ENCODE measurements at regions not wholly inside any gene's neighbourhood (a gene's known extent, or its start where the extent isn't known, plus 50 kb on each side); places are given as distances from the start of the nearest gene placed in this dataset.

DNA sequence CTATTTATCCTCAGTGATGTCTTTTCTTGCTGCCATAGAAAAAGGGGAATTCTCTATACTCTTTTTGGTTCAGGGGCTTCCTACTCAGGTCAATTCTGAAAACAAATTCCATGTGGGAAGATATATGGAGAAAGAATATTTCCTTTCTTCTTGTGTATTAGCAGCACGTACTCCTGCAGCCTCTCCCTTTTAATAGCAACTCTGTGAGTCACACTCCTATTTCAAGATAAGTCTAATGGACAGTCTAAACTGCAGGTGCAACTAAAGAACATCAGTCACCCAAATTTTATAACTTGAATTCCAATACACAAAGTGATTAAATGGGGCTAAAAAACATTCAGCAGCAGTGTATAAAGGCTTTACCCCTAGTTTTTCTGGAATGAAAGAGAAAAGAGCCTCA is 942.2 kb downstream of the CNTNAP5 start:
- TF ChIP-seq, protein P1, sequence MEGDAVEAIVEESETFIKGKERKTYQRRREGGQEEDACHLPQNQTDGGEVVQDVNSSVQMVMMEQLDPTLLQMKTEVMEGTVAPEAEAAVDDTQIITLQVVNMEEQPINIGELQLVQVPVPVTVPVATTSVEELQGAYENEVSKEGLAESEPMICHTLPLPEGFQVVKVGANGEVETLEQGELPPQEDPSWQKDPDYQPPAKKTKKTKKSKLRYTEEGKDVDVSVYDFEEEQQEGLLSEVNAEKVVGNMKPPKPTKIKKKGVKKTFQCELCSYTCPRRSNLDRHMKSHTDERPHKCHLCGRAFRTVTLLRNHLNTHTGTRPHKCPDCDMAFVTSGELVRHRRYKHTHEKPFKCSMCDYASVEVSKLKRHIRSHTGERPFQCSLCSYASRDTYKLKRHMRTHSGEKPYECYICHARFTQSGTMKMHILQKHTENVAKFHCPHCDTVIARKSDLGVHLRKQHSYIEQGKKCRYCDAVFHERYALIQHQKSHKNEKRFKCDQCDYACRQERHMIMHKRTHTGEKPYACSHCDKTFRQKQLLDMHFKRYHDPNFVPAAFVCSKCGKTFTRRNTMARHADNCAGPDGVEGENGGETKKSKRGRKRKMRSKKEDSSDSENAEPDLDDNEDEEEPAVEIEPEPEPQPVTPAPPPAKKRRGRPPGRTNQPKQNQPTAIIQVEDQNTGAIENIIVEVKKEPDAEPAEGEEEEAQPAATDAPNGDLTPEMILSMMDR (IDR thresholded peaks at IDR 0.05; ENCODE audit: low read depth, low read length) = no peak
- no peak overlapping the region for H3K27ac ChIP-seq
- H3K36me3 ChIP-seq = no peaks in the 10 kb centered on the region
- no peak for DNase-seq
- H3K4me3 ChIP-seq (ENCODE audit: low read depth, low read length) = no peak overlapping the region
- no peaks in the 10 kb centered on the region for H3K9me3 ChIP-seq (ENCODE audit: severe bottlenecking)
- peaks cover 3% of the 10 kb centered on the region for H3K27me3 ChIP-seq (ENCODE audit: insufficient read depth, low read depth, severe bottlenecking)

DNA sequence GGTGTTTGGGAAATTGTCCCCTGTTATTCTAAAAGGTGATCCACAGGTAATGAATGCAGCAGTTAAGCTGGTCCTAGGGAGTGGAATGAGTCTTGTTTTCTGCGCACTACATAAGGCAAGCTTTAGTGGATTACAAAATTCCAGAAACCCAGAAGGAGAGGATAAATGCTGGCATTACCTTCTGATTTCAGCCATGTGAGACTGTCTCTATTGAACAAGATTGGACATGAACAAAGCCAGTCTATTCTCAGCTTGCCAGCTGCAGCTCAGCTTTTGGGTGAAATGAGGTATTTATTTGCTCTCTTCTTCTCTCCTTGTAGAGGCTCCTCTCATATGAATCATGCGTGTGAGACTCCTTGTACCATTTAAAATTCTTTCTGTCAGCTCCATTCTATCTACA is 944.9 kb downstream of the CNTNAP5 start:
- Histone ChIP-seq H3K9me3 (ENCODE audit: severe bottlenecking) (no peaks in the 10 kb centered on the region), H3K4me3 (ENCODE audit: low read depth, low read length) (no peak overlapping the region), H3K36me3 (no peaks in the 10 kb centered on the region), H3K27me3 (ENCODE audit: insufficient read depth, low read depth, severe bottlenecking) (peaks cover 3% of the 10 kb centered on the region), H3K27ac (no peak overlapping the region)
- TF ChIP-seq, protein P1 (IDR thresholded peaks at IDR 0.05; ENCODE audit: low read depth, low read length) = no peak
- no peak for DNase-seq

DNA sequence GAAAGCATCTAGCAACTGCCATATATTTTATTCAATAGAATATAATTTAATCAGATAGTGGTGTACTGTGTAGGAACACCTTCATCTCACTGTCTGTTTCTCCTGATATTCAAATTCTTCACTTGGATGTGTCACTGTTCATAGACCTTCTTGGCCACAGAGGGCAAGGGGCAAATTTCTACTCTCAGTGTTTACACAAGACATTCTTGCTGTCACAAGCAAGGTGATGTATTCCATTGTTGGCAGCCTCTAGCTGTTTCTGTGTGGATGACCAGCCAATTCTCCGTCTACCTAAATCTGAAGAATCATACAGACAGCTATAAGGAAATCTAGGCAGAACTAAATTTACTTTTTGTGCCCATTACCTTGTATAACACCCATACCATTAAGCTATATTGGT is 948.3 kb downstream of the CNTNAP5 start:
- Histone ChIP-seq H3K27me3 (ENCODE audit: insufficient read depth, low read depth, severe bottlenecking) (no peaks in the 10 kb centered on the region), H3K27ac (no peak overlapping the region), H3K4me3 (ENCODE audit: low read depth, low read length) (no peak overlapping the region), H3K9me3 (ENCODE audit: severe bottlenecking) (no peaks in the 10 kb centered on the region), H3K36me3 (no peaks in the 10 kb centered on the region)
- no peak for DNase-seq
- TF ChIP-seq, protein P1 (IDR thresholded peaks at IDR 0.05; ENCODE audit: low read depth, low read length) = no peak

DNA sequence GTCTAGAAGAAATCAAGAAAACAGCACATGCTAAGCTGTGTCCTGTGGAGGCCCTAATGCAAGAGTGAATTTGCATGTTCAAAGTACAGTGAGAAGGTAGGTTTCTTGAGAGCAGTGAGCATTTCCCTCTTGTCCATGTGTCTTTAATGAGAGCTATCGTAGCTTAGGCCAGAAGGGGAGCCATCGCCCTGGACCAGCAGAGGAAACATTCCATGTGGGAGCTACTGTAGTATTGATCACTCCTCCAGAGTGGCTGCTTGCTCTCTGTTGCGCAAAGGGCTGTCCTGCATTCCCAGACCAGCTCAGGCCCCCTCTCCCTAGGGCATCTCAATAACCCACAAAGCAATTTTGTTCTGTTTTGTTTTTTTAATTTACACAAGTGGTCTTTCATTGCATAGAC is 950.1 kb downstream of the CNTNAP5 start:
- Histone ChIP-seq H3K4me3 (ENCODE audit: low read depth, low read length) (no peak overlapping the region), H3K9me3 (ENCODE audit: severe bottlenecking) (no peaks in the 10 kb centered on the region), H3K27me3 (ENCODE audit: insufficient read depth, low read depth, severe bottlenecking) (no peaks in the 10 kb centered on the region), H3K36me3 (no peaks in the 10 kb centered on the region), H3K27ac (no peak overlapping the region)
- no peak for DNase-seq
- TF ChIP-seq, protein P1 (IDR thresholded peaks at IDR 0.05; ENCODE audit: low read depth, low read length) = no peak

DNA sequence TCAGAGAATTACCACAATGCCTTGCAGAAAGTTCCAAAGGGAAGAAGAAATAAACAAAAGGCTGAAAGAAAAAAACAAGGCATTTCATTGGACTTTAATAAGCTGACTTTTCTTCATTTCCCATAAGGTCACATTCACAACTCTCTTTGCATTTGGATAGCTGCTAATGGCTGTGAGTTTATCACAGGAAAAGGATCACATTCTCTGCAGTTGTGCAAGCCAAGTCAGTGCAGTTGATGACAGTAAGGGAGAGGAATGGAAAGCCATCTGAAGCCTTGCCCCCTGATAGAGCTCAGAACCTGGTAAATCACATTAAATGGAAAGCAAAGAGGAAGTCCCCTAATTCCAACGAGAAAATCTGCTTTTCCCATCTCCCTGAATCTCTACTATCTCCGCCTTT is 950.6 kb downstream of the CNTNAP5 start:
- no peak overlapping the region for H3K4me3 ChIP-seq (ENCODE audit: low read depth, low read length)
- H3K9me3 ChIP-seq (ENCODE audit: severe bottlenecking) = no peaks in the 10 kb centered on the region
- TF ChIP-seq, protein P1 (IDR thresholded peaks at IDR 0.05; ENCODE audit: low read depth, low read length) = no peak
- DNase-seq = no peak
- no peak overlapping the region for H3K27ac ChIP-seq
- no peaks in the 10 kb centered on the region for H3K27me3 ChIP-seq (ENCODE audit: insufficient read depth, low read depth, severe bottlenecking)
- no peaks in the 10 kb centered on the region for H3K36me3 ChIP-seq

DNA sequence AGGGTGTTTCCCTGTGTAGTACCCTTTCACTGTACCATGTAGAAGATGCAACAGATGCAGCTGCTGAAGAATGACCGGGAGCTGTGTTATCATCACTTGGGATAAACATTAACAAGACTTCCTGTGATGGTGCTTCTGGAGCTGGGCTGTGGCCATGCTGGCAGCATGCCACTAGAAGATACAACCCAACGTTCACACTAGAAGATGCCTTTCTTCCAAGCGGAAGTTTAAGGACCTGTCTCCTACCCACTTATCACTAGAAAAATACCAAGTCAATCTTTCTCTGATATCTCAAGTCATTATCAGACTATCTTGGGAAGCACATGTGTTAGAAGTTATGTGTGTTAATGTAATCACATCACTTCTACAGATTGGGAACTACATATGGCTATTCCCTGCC is 953.5 kb downstream of the CNTNAP5 start:
- DNase-seq = no peak

More for the DNA sequence above, 953.5 kb downstream of the CNTNAP5 start:
- H3K4me3 ChIP-seq (ENCODE audit: low read depth, low read length) = no peak overlapping the region
- H3K27ac ChIP-seq = no peak overlapping the region
- no peaks in the 10 kb centered on the region for H3K36me3 ChIP-seq
- H3K9me3 ChIP-seq (ENCODE audit: severe bottlenecking) = no peaks in the 10 kb centered on the region
- TF ChIP-seq, protein P1 (IDR thresholded peaks at IDR 0.05; ENCODE audit: low read depth, low read length) = no peak
- H3K27me3 ChIP-seq (ENCODE audit: insufficient read depth, low read depth, severe bottlenecking) = peaks cover 7% of the 10 kb centered on the region
